ENCODE measurements at regions not wholly inside any gene's neighbourhood (a gene's known extent, or its start where the extent isn't known, plus 50 kb on each side); places are given as distances from the start of the nearest gene placed in this dataset.

DNA sequence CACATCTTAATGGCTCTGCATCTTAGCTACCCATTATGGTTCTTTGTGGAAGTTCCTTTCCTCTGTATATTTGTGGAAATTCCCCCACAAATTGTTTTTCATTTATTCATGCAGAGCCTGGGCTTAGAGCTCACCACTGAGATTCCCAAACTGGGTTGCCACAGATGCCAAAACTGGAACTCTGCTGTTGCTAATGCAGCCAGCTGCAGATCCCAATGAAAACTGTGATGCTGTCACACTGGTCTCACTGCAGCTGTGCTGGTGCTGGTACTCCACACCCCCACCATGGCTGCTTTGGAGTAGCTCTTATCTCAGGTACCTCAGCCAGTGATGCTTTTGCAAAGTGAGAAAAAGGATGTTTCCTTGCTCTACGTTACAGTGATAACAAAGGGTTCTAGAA is 87.7 kb downstream of the DCK start:
- H3K9me3 ChIP-seq: no peaks in the 10 kb centered on the region
- TF ChIP-seq, protein P1, sequence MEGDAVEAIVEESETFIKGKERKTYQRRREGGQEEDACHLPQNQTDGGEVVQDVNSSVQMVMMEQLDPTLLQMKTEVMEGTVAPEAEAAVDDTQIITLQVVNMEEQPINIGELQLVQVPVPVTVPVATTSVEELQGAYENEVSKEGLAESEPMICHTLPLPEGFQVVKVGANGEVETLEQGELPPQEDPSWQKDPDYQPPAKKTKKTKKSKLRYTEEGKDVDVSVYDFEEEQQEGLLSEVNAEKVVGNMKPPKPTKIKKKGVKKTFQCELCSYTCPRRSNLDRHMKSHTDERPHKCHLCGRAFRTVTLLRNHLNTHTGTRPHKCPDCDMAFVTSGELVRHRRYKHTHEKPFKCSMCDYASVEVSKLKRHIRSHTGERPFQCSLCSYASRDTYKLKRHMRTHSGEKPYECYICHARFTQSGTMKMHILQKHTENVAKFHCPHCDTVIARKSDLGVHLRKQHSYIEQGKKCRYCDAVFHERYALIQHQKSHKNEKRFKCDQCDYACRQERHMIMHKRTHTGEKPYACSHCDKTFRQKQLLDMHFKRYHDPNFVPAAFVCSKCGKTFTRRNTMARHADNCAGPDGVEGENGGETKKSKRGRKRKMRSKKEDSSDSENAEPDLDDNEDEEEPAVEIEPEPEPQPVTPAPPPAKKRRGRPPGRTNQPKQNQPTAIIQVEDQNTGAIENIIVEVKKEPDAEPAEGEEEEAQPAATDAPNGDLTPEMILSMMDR (IDR thresholded peaks at IDR 0.05): no peak
- ATAC-seq: no peak
- H3K4me3 ChIP-seq: no peak overlapping the region
- H3K27ac ChIP-seq: no peak overlapping the region
- WGBS, 3 donors: 54 to 72% (median 68%) methylated on average over 1 of the region's 1 CpG
- intact Hi-C loops (cut with DNase I): no loop called here
- no peaks in the 10 kb centered on the region for H3K4me1 ChIP-seq
- no peak for DNase-seq
- no peaks in the 10 kb centered on the region for H3K27me3 ChIP-seq (ENCODE audit: insufficient read depth in 3 of 3, low read length in 2 of 3)
- no peaks in the 10 kb centered on the region for H3K36me3 ChIP-seq (ENCODE audit: insufficient read depth in 1 of 2, low read depth in 1 of 2)

DNA sequence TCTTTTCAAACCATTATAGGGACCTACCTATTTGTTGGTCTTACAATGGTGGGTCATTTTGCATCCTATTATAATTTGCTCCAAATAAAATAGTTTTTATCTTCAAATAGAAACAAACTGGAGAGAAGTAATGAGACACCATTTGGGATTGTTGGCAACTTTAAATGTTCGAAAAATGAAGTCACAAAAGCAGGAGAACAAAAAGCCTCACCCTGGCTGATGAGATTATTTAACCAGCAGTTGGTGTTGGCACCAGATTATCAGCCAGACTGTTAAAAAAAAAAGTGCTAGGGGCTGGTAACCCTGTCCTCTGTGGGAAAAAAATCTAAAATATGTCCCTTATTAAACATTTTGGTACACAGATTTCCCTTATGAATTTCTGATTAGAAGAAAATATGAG is 100.3 kb downstream of the DCK start:
- H3K9me3 ChIP-seq: no peaks in the 10 kb centered on the region
- 26 to 55% (median 29%) methylated on average over 1 of the region's 1 CpG for WGBS, 3 donors
- no peak overlapping the region for H3K4me3 ChIP-seq
- H3K4me1 ChIP-seq: peaks cover 13% of the 10 kb centered on the region
- TF ChIP-seq, protein P1 (IDR thresholded peaks at IDR 0.05): no peak
- no peaks in the 10 kb centered on the region for H3K36me3 ChIP-seq (ENCODE audit: insufficient read depth in 1 of 2, low read depth in 1 of 2)
- intact Hi-C loops (cut with DNase I): no loop called here
- H3K27ac ChIP-seq: no peak overlapping the region
- H3K27me3 ChIP-seq (ENCODE audit: insufficient read depth in 3 of 3, low read length in 2 of 3): no peaks in the 10 kb centered on the region
- ATAC-seq: no peak
- DNase-seq: no peak

DNA sequence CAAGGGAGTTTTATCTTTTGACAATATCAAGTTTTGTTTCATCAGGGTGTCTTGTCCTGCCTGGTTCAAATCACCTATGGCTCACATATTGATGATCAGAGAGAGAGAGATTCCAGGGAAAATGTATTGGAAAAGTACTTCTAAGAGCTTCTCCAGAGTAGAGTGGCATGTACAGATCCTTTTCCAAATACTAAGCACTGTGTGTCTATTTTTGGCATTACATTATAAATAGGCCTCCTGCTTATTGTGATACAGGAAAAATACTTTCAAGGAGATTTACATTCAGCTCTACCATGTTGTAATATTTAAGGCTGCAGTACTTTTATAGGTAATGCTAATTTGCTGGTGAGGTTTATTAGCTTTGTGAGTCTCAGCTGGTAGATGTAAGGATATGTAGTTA is 100.8 kb downstream of the DCK start:
- Histone ChIP-seq H3K4me1 (peaks cover 13% of the 10 kb centered on the region), H3K27ac (no peak overlapping the region), H3K9me3 (no peaks in the 10 kb centered on the region), H3K36me3 (ENCODE audit: insufficient read depth in 1 of 2, low read depth in 1 of 2) (no peaks in the 10 kb centered on the region), H3K27me3 (ENCODE audit: insufficient read depth in 3 of 3, low read length in 2 of 3) (no peaks in the 10 kb centered on the region), H3K4me3 (no peak overlapping the region)
- intact Hi-C loops (cut with DNase I): no loop called here
- ATAC-seq (peak in 1 of 4 donors; percentile 62), DNase-seq (no peak)
- TF ChIP-seq, protein P1 (IDR thresholded peaks at IDR 0.05): no peak

DNA sequence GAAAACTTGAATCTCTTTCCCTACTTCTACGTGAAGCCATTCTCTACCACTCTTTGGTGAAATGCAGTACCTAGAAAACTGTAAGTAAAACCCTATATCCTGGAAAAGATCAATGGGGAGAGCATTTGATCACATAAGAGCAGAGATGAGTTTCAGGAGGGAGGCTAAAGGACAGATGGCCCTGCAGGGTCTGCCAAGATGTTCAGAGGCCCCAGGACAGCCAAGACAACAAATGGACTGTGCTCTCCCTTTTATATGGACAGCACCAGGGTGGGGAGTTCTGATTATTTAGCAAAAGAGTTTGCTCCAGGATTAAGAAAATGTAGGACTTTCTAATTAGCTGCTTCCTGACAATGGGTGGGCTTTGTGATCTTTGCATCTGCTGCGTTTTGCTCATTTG is 101.7 kb downstream of the DCK start:
- Histone ChIP-seq H3K4me1 (peaks cover 13% of the 10 kb centered on the region), H3K9me3 (no peaks in the 10 kb centered on the region), H3K4me3 (no peak overlapping the region), H3K27me3 (ENCODE audit: insufficient read depth in 3 of 3, low read length in 2 of 3) (no peaks in the 10 kb centered on the region), H3K36me3 (ENCODE audit: insufficient read depth in 1 of 2, low read depth in 1 of 2) (no peaks in the 10 kb centered on the region), H3K27ac (no peak overlapping the region)
- ATAC-seq (no peak), DNase-seq (no peak)
- intact Hi-C loops (cut with DNase I): no loop called here
- TF ChIP-seq, protein P1 (IDR thresholded peaks at IDR 0.05): no peak
- 81 to 86% (median 84%) methylated on average over 2 of the region's 2 CpGs for WGBS, 3 donors

DNA sequence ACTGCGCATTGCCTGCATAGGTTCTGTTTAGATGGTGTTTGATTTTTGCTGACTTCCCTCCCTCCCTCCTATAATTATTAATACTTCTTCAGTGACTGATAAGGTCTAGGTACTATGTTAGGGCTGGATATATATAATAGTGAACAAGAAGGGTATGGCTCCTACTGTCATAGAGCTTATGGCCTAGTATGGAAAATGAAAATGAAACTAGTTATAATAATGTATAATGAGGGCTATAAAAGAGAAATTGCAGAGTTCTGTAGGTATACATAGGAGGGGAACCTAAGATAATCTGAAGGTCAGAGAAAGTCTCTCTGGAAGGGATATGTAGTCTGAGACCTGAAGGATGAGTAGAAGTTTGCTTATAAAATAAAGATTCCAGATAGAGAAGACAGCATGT is 102.1 kb downstream of the DCK start:
- TF ChIP-seq, protein P1 (IDR thresholded peaks at IDR 0.05): no peak
- H3K4me3 ChIP-seq: no peak overlapping the region
- ATAC-seq: no peak
- no peaks in the 10 kb centered on the region for H3K9me3 ChIP-seq
- H3K36me3 ChIP-seq (ENCODE audit: insufficient read depth in 1 of 2, low read depth in 1 of 2): no peaks in the 10 kb centered on the region
- no peak overlapping the region for H3K27ac ChIP-seq
- no peak for DNase-seq
- peaks cover 13% of the 10 kb centered on the region for H3K4me1 ChIP-seq
- WGBS, 3 donors: 96 to 97% (median 96%) methylated on average over 1 of the region's 1 CpG
- intact Hi-C loops (cut with DNase I): no loop called here
- no peaks in the 10 kb centered on the region for H3K27me3 ChIP-seq (ENCODE audit: insufficient read depth in 3 of 3, low read length in 2 of 3)
